Prostate gland (tissue), 2 donors: ENCODE measurements at regions not wholly inside any gene's neighbourhood (a gene's known extent, or its start where the extent isn't known, plus 50 kb on each side); places are given as distances from the start of the nearest gene placed in this dataset.

ENCODE experiments used
- POLR2AphosphoS5 ChIP-seq: sonication (generic); formaldehyde crosslinking; IDR thresholded peaks from one replicate; pipeline ENCODE4 v1.6.1; 2017; ENCODE audit warnings: antibody characterized with exemption
- TF ChIP-seq, protein P1 (sequence below), 4 experiments: fragments of 200-600 bp in 2 of 4; fragments of 450-650 bp in 2 of 4; sonication (generic) in 2 of 4; IDR thresholded peaks; 1 replicate in 3 of 4; 2 replicates in 1 of 4; pipeline ENCODE4 v1.5.1; 2016 to 2019; ENCODE audit warnings: antibody characterized with exemption in 4 of 4, mild to moderate bottlenecking in 2 of 4, moderate library complexity in 2 of 4

DNA sequence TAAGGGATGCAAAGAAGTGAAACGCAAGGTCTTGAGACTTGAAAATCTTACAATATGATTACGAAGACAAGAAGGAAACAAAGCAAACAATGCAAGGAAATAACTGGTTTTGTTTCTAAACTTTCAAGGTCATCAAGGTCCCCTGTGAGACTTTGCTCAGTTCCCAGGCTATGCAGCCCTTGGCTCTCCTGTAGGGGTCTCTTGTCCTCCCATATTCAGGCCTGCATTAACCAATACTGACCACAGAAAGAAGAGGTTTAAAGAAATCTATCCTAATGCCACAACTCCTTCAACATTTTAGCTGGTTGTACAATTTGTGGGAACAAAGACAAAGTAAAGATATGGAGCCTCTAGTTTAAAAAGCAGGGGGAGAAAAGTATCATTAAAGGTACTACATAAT lies 209.2 kb downstream of the LHFPL1 start:
- TF ChIP-seq POLR2AphosphoS5 = no peak
- TF ChIP-seq, protein P1, sequence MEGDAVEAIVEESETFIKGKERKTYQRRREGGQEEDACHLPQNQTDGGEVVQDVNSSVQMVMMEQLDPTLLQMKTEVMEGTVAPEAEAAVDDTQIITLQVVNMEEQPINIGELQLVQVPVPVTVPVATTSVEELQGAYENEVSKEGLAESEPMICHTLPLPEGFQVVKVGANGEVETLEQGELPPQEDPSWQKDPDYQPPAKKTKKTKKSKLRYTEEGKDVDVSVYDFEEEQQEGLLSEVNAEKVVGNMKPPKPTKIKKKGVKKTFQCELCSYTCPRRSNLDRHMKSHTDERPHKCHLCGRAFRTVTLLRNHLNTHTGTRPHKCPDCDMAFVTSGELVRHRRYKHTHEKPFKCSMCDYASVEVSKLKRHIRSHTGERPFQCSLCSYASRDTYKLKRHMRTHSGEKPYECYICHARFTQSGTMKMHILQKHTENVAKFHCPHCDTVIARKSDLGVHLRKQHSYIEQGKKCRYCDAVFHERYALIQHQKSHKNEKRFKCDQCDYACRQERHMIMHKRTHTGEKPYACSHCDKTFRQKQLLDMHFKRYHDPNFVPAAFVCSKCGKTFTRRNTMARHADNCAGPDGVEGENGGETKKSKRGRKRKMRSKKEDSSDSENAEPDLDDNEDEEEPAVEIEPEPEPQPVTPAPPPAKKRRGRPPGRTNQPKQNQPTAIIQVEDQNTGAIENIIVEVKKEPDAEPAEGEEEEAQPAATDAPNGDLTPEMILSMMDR (IDR thresholded peaks at IDR 0.05) = no peak
